ENCODE measurements at regions not wholly inside any gene's neighbourhood (a gene's known extent, or its start where the extent isn't known, plus 50 kb on each side); places are given as distances from the start of the nearest gene placed in this dataset.
A peak's percentile ranks its signal among the peaks of the same experiment; 100 is the strongest.

GRCh38 chr2:71934320-71934593 is 213.4 kb downstream of the CYP26B1 start:
- Histone ChIP-seq H3K27ac (ENCODE audit: low read depth in 2 of 2, low read length in 2 of 2) (no peak overlapping the region), H3K27me3 (ENCODE audit: control insufficient read depth, insufficient read depth, low read length) (no peaks in the 10 kb centered on the region), H3K36me3 (ENCODE audit: control insufficient read depth in 2 of 3, insufficient read depth in 3 of 3, low read length in 3 of 3) (no peaks in the 10 kb centered on the region), H3K4me1 (ENCODE audit: control insufficient read depth in 2 of 3, insufficient read depth in 2 of 3, low read depth in 1 of 3, low read length in 3 of 3) (no peaks in the 10 kb centered on the region), H3K4me3 (ENCODE audit: low read length in 3 of 3) (no peak overlapping the region), H3K9ac (ENCODE audit: low read length in 3 of 3) (no peak overlapping the region), H3K9me3 (ENCODE audit: control insufficient read depth in 2 of 3, insufficient read depth in 1 of 3, low read length in 3 of 3) (no peaks in the 10 kb centered on the region)
- FAIRE-seq (no peak), DNase-seq (no peak)
- TF ChIP-seq CTCF (IDR thresholded peaks at IDR 0.05; ENCODE audit: borderline replicate concordance, extremely low read depth, insufficient read depth), result no peak
- intact Hi-C loops (cut with DNase I), result loop anchor here (10.0 kb wide), 1 partner anchor 211 kb away; the partner anchor contains the start of gene CYP26B1

- intact Hi-C loops (cut with DNase I), result loop anchor here (10.0 kb wide), 1 partner anchor 211 kb away; the partner anchor contains the start of gene CYP26B1
- H3K9ac ChIP-seq (ENCODE audit: low read length in 3 of 3), result no peak overlapping the region
- FAIRE-seq (no peak), DNase-seq (peak in 1 of 5 donors; percentile 29)
- no peaks in the 10 kb centered on the region for H3K27me3 ChIP-seq (ENCODE audit: control insufficient read depth, insufficient read depth, low read length)
- no peak overlapping the region for H3K27ac ChIP-seq (ENCODE audit: low read depth in 2 of 2, low read length in 2 of 2)
- H3K36me3 ChIP-seq (ENCODE audit: control insufficient read depth in 2 of 3, insufficient read depth in 3 of 3, low read length in 3 of 3), result no peaks in the 10 kb centered on the region
- H3K9me3 ChIP-seq (ENCODE audit: control insufficient read depth in 2 of 3, insufficient read depth in 1 of 3, low read length in 3 of 3), result no peaks in the 10 kb centered on the region
- no peaks in the 10 kb centered on the region for H3K4me1 ChIP-seq (ENCODE audit: control insufficient read depth in 2 of 3, insufficient read depth in 2 of 3, low read depth in 1 of 3, low read length in 3 of 3)
- TF ChIP-seq CTCF (IDR thresholded peaks at IDR 0.05; ENCODE audit: borderline replicate concordance, extremely low read depth, insufficient read depth), result no peak
- no peak overlapping the region for H3K4me3 ChIP-seq (ENCODE audit: low read length in 3 of 3)
These were observed 214.0 kb downstream of the CYP26B1 start for GRCh38 chr2:71933467-71934319.

- intact Hi-C loops (cut with DNase I), result loop anchor here (10.0 kb wide), 1 partner anchor 212 kb away; the partner anchor contains the start of gene CYP26B1
- no peak for FAIRE-seq
- H3K9ac ChIP-seq (ENCODE audit: low read length in 3 of 3), result no peak overlapping the region
- H3K36me3 ChIP-seq (ENCODE audit: control insufficient read depth in 2 of 3, insufficient read depth in 3 of 3, low read length in 3 of 3), result no peaks in the 10 kb centered on the region
- H3K9me3 ChIP-seq (ENCODE audit: control insufficient read depth in 2 of 3, insufficient read depth in 1 of 3, low read length in 3 of 3), result no peaks in the 10 kb centered on the region
- no peaks in the 10 kb centered on the region for H3K4me1 ChIP-seq (ENCODE audit: control insufficient read depth in 2 of 3, insufficient read depth in 2 of 3, low read depth in 1 of 3, low read length in 3 of 3)
- no peak overlapping the region for H3K4me3 ChIP-seq (ENCODE audit: low read length in 3 of 3)
- no peak for TF ChIP-seq CTCF (IDR thresholded peaks at IDR 0.05; ENCODE audit: borderline replicate concordance, extremely low read depth, insufficient read depth)
- DNase-seq, result peak in 1 of 5 donors; percentile 25
- H3K27ac ChIP-seq (ENCODE audit: low read depth in 2 of 2, low read length in 2 of 2), result no peak overlapping the region
- H3K27me3 ChIP-seq (ENCODE audit: control insufficient read depth, insufficient read depth, low read length), result no peaks in the 10 kb centered on the region
These were observed 214.7 kb downstream of the CYP26B1 start for GRCh38 chr2:71932780-71933466.
